ENCODE measurements at regions not wholly inside any gene's neighbourhood (a gene's known extent, or its start where the extent isn't known, plus 50 kb on each side); places are given as distances from the start of the nearest gene placed in this dataset.

DNA sequence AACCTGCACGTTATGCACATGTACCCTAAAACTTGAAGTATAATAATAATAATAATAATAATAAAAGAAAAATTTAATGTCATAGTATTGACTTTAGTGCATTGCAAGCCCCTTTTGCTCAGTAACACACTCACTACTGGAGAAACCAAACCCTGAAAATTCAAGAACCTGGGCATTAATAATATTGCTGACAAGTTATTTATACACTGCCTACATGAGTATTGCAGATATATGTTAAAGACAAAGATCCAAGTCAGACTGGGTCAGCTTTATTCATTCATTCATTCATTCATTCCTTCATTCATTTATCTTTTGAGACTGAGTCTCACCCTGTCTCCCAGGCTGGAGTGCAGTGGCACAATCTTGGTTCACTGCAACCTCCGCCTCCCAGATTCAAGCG, 1711.2 kb downstream of the TP53TG3F start:
- DNase-seq (ENCODE audit: low spot score) = no peak

DNA sequence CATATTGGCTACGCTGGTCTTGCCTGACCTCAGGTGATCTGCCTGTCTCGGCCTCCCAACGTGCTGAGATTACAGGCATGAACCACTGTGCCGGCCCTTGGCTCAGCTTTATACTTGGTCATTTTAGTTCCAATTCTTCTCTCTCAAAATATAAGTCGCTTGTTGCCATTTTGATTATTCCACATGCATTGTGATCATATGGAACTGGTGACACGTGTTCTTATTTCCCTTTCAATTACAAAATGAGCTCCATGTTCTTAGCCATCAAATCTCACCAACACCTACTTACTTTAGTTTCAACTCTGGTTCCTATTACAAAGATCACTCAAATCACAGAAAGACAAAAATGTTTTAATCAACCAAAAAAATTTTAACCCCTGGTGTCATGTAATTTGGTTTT, 1711.7 kb downstream of the TP53TG3F start:
- no peak for DNase-seq (ENCODE audit: low spot score)

DNA sequence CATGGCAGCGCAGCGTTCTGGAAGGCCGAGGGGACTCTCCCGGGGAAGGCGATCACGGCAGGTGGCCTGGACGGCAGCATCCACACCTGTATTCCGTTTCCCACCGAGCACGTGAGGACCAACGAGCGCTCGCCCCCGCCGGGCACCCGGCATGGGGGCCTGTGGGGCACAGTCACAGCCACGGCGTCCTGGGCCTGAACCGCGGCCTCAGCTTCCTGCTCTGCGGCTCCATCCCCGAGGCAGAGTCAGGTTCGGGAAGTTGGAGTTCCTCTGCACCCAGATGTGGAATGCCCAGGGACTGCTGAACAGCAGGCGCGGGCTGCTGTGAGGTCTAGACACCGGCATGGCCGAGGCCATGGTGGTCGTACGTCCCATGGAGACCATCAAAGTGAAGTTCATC, 1713.9 kb downstream of the TP53TG3F start:
- no peak for DNase-seq (ENCODE audit: low spot score)

DNA sequence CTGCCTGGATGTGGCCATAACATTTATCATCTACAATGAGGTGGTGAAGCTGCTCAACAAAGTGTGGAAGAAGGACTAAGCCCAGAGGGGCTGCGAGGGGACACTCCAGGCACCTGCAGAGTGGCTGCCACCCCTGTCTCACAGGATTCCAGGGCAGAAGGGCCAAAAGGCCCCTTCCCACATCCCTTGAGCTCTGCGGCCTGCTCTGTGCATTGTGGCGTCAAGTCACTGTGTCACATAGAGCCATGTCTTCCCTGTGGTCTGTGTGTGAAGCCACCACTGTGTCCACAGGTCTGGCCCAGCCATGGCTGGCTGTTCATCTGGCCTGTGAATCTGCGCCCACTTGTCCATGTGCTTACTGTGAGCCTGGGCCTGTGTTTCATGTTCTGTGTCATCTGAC, 1714.6 kb downstream of the TP53TG3F start:
- DNase-seq (ENCODE audit: low spot score) = no peak

DNA sequence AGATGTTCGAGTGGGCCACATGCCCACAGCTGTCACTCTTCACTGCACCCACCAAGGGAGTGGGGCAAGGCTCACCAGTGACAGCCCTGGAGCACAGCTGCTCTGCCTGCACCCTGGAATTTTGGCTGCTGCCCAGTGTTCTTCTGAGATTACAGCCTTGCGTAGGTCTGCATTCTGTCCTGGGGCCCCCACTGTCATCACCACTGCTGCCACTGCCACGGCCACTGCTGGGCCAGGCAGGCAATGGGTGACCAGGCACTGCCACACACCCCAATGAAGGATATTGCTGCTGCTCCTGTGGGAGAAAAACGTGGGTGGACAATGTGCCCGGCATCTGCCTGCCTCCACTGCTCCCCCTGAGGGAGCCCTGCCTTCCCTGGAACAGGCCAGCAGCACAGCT, 1717.0 kb downstream of the TP53TG3F start:
- no peak for DNase-seq (ENCODE audit: low spot score)

DNA sequence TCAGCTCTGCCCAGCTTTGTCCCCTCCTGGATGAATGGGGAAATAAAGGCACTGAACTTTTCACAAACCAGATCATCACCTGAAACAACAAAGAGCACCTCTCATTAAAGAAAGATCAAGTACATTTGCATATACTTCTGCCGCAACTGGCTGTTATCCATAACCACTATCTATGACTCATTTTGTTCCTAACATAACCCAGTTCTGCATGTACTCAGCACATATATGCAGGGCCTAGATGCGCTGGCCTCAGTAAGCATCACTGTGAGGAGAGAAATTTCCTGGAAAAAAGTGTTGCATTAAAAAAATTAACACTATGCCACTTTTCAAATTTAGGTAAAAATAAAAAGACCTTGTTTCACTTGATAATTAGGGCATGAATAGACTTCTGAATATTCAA, 1718.4 kb downstream of the TP53TG3F start:
- no peak for DNase-seq (ENCODE audit: low spot score)

DNA sequence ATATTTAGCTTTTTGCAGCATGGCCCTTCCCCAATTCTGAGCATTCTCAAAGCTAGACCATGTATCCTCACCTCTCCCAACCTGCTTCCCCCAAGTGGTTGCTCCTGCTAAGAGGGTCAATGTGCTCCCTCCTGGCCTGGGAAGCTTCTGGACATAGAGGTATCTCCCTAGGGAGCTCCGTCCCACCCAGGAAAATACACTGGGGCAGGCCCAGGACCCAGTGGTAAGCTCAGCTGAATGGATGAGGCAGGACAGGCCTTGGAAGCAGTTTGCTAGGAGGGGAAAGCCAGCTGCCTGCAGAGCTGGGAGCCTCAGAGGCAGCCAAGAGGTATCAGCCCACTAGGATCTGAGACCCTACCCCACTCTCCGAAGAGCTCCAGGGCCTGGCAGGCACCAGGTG, 1721.6 kb downstream of the TP53TG3F start:
- no peak for DNase-seq (ENCODE audit: low spot score)

DNA sequence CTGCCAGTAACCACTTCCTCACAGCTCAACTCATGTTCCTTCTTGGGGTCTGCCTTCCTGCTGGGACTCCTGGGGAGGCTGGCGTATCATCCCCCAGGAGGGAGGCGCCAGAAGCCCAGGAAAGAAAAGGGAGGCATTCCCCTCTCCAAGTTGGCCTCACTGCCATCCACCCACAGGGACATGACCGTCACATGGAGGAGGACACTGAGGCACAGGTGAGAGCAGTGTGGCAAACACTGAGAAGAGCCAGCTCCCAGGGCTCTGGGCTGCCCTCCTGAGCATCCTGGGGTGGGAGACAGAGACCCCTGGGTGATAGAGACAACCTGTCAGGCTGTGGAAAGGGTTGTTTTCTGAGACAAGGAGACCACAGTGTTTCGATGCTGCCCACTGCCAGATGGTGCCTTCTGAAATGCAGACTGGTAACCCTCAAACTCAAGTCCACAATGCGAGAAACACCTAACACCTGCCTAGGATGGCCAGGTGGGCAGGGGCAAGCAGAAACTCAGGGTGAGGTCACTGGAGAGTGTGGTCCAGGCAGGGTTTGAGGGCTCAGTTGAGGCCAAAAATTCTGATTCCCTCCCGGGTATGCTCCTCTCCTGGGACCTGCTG, 1722.1 kb downstream of the TP53TG3F start:
- no peak for DNase-seq (ENCODE audit: low spot score)

DNA sequence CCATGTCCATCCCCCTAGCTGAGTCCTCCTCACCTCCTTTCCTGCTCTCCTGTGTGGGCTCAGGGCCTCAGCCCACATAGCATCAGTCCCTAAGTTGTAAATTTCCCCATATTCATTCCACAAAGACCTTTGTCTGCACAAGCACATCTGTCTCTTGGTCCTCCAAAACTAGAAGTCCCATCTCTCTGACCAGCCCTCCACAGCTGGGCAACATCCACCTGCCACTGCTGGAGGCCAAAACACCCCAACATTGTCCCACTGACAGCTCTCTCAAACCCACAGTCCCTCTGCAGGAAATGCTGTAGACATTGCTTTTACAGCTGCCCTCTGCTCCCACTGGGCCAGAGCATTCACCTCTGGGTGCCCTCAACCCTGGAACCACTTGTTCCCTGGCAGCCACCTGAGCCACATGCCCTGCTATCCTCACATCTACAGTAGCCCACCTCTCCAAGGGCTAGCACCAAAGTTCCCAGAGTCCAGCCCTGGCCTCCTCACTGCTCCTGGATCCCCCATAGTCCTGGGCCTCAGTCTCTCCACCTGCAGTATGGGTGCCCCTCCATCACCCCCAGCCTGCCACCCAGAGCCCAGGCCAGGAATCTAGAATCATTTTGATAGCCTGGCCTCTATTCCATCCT, 1722.7 kb downstream of the TP53TG3F start:
- DNase-seq (ENCODE audit: low spot score) = no peak

DNA sequence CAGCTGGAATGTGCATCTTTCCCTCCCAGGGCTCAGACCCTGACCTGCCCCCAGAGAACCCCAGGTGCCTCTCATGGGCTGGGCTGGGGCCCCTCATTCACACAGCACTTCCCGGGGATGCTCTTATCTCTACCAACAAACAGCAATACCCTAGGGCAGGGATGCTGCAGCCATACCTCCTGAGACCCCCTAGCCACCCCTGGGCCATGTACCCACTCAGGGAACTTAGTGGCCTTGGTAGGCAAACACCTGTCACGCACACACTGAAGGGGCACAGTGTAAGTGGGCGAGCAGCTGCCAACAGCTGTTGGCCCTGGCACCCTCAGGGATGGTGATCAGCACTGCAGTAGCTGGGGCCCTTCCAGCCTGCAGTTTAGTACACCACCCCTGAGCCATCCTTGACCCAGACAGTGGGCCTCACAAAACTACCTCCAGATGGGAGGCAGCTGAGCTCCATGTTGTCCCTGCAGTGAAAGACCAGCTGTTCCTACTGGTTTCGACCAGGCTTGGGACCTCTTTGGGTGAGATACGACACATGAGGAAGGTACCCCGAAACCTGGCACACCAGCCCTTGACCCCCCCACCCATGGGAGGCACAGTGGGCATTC, 1723.6 kb downstream of the TP53TG3F start:
- DNase-seq (ENCODE audit: low spot score) = no peak

DNA sequence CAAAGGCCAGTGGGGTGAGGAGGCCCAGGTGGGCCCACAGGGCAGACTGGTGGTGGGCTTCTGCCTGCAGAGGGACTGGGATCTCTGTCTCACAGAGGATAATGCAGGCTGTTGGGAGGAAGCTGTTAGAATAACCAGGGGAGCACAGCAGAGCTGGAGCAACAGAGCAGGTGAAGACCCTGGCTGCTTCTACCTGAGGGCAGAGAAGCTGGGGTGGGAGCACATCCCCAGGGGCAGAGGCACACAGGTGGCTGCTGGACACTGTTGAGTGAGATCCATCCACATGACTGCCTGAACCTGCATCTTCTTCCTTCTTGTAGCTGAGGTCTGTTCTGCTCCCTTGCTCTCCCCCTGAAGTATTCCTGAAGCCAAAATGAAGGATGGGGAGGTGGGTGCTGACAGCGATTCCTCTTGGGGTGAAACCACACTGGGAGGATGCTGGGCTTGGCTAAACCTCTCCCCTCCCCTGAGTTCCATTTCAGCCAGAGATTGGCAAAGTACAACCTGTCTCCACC, 1725.0 kb downstream of the TP53TG3F start:
- DNase-seq (ENCODE audit: low spot score) = no peak

DNA sequence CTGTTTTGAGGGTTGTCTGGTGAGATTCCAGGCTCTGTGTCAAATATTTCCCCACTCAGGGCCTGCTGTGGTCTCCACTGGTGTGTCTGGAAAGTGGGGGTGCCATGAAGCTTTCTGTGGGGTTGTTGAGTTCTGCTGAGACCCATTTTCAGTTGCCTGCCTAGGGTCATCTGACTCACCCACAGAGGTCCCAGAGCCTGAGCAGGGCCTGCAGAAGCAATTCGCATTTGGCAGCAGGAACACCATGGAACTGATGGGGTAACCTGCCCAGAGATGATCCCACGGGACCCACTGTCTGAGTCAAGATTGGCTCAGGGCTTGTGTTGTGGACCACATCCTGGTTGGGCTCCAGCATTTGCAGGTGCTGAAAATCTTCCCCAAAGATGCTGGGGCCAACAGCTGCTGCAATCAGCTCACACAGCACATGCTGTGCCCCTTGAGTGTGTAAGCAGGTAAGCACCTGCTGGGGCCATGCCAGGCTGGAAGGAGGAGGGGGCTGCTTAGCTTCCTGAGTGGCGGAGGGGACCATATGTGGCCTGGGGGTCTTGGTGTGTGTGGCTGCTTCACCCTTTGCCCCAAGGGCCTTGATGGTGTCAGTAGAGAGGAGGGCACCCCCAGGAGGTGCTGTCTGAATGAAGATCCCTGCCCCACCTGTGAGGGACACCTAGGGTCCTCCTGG, 1726.1 kb downstream of the TP53TG3F start:
- no peak for DNase-seq (ENCODE audit: low spot score)

DNA sequence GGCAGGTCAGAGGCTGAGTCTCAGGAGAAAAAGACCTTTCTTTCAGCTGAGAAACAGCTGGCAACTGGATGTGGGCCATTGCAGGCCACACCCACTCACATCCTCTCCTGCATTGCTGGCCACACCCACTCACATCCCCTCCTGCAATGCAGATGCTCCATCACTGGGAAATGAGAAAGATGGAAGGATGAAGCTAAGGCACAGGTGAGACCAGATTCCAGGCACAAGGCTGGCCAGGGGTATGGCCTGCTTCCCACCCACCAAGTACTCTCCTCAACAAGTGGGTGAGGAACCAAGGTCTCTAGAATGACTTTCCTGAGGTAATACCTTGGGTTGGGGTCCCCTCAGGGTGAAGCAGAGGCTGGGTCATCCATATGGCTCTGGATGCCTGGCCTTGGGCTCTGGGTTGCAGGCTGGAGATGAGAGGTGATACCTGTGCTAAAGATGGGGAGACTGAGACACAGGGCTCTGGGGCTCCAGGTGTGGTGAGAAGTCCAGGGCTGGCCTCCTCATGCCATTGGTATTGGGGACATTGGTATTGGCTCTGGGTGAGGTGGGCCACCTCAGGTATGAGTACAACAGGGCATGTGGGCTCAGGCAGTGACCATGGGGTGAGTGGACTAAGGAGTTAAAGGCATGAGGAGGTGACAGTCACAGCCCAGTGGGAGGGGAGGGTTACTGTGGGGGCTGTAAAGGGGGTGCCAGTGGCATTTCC, 1726.8 kb downstream of the TP53TG3F start:
- DNase-seq (ENCODE audit: low spot score) = no peak

DNA sequence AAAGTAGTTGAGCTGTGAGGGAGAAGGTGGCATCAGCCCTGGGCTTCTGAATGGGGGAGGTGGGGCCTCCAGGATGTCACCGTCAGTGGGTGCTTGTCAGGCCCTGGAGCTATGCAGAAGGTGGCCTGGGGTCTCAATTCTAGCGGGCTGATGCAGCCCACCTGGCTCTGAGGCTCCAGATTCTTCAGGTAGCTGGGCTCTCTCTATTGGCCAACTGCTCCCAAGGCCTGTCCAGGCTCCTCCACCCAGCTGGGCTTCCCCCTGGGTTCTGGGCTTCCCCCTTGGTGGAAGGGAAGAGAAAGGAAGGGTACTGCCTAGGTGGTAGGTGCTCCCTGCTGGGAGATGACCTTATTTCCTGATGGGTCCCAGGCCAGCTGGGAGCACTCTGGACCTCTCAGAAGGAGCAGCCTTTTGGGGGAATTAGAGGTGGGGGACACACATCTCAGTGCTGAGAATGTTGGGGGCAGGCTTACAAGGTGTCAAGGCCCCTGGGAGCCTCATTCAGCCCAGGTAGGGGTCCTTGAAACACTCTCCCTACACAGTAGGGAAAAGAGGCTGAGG, 1728.3 kb downstream of the TP53TG3F start:
- no peak for DNase-seq (ENCODE audit: low spot score)

DNA sequence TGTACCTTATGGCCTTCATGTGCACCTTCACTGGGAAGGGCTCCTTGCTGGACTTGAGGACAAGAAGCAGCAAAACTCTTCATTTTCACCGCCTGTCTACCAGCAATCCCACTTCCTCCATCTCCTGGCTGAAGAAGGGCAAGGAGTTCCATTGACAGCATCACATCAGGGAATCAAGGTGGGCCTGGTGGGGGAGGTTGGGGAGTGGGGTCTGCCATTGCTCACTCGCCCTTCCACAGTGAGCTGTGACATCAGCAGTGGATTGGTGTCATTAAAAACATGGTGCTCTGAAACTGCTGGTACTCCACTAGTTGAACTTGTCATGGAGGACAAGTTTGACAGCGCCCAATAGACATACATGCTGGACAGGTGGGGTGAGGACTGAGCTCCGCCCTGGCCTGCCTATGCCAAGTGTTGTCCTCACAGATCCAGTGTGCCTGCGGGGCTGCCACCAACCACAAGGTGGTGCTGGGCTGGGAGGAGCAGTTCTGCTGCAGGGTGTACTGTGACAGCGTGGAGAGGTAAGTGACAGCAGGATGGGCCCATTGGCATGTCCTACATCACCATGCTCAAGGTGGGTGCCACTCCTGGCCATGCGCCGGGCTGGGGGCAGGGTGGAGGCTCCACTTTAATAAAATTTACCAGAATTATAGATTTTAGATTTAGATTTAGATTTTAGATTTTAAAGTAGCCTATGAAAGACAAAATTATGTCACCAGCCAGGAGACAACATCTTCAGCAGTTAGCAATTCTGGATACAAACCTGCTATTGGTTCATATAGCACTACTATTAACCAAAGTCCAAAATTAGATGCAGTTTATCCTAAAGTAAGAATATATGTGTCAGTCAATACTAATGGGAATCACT, 1729.1 kb downstream of the TP53TG3F start:
- DNase-seq (ENCODE audit: low spot score) = no peak

DNA sequence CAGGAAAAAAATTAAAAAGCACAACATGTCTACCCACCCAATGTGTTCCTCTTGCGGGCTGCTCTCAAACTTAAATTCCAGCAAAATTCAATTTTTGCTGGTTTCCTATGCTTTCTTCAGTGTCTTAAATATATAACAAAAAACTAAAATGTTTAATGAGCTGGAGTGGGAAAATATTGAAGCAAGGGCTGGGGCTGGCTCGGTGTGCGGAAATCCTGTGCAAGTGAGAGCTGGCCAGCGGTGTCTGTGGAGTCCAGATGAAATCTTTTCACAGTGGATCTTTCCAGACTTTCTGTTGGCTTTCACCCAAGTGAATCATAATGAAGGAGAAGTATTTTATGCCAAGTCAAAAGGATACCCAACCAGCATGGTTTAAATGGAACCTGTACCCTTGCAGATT, 1733.6 kb downstream of the TP53TG3F start:
- DNase-seq (ENCODE audit: low spot score) = no peak

DNA sequence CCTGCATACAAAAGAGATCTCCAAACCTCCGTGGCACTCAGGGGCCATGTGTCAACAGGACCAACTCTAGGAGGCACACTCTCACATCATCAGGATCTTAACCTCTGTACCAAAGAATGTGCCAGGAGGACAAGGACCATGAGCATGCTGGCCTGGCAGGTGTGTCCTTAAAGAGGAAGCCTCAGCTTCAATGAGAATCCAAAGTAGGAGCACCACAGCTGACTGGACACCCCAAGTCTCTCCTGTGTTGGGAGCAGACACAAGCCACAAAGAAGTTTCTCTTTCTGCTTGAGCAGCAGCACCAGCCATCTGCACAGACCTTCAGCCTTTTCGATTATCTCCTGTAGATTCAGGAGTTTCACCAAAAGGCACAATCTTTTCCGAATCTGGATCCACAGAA, 1734.5 kb downstream of the TP53TG3F start:
- no peak for DNase-seq (ENCODE audit: low spot score)

DNA sequence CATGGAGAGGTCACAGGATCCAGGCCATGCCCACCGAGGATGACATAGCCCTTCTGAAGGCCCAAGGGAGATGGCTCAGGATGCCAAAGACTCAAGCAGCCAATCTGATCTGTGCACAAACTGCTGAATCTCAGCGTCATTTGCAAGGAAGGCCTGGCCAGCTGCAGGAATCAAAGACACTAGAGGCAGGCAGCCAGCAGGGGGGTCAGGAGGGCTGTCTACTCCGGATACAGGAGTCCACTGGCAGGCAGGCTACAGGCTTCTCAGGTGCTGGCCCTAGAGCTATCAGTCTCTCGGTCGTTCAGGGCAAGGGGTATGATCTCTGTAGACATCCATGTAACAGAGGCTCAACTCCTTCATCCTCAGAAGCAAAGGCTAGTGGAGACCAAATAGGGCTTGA, 1735.3 kb downstream of the TP53TG3F start:
- no peak for DNase-seq (ENCODE audit: low spot score)

DNA sequence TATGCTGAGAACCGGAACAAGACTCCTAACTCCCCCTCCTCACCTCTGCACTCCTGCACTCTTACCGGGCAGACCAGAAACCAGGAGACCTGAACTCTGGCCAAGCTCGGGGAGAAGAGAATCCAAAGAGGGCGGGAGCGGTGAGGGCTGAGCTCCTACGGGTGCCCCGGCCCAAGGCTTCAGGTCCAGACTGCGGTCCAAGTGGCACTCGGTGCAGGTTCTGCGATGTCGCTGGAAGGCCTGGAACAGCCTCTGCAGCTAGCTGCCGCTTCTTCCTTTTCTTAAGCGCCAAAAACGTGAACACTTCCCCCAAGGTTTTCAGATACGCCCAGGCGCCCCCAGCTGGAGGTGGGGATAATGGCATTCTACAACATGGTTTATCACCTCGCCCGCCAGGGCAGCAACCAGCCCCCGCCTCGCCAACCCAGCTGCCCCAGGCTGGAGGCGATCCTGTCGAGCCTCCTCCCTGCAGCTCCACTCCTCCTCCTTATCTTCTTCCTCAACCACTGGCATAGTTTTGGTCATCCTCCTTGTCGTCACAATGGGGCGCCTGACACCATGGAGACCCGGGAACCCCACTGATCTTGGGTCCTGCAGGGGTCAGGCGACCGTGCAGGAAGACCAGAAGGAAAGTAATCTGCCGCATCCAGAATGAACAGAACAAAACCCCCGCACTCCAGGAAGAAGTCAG, 1735.9 kb downstream of the TP53TG3F start:
- DNase-seq (ENCODE audit: low spot score) = no peak

DNA sequence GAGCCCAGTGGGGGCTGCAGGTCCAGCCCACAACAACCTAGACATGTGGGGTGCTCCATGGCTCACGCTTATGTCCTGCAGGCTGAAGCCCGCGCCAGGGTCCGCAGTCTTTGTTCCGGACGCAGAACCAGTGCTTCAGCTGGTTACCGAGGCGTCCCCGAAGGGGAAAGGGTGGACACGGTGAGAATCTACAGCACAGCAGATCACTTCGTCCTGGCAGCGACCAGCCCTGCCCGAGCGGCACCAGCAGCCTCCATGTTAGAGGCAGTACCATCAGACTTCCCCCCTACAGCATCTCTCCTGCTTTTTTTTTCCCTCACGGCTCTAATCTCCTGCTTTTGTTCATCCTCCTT, 1736.4 kb downstream of the TP53TG3F start:
- no peak for DNase-seq (ENCODE audit: low spot score)

DNA sequence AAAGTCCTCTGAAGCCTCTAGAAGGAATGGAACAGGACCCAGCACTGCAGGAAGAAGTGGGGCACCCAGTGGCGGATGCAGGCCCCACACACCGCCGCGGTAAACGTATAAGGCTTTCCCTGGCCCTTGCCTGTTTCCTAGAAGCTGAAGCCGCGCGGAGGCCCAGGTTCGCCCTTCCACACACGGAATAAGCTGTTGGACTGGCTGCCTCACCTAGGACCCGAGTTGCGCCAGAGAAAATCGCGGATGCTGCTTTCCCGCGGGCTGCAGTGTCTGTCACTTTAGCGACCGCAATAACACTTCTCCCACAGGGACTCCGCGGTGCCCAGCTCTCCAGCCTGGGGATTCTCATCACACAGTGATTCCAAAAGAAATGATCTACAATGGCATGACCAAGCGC, 1736.9 kb downstream of the TP53TG3F start:
- DNase-seq (ENCODE audit: low spot score) = no peak

Measured in GM03348 (cell line).